Loucy (cell line): ENCODE measurements at regions not wholly inside any gene's neighbourhood (a gene's known extent, or its start where the extent isn't known, plus 50 kb on each side); places are given as distances from the start of the nearest gene placed in this dataset.
A peak's percentile ranks its signal among the peaks of the same experiment; 100 is the strongest.

ENCODE experiments used
- H2AFZ ChIP-seq: fragments of 200-600 bp; sonication (generic); 2 replicates; pipeline ENCODE4 v1.6.0; 2016; ENCODE audit warnings: antibody characterized with exemption, mild to moderate bottlenecking, low read length, moderate library complexity
- H3F3A ChIP-seq: fragments of 200-600 bp; 2 replicates; pipeline ENCODE4 v1.6.0; 2016; ENCODE audit warnings: antibody characterized with exemption, low read depth, mild to moderate bottlenecking
- H3K27me3 ChIP-seq: fragments of 200-600 bp; sonication (generic); 2 replicates; pipeline ENCODE4 v1.6.1; 2014; ENCODE audit warnings: low read length, mild to moderate bottlenecking; ENCODE audit not compliant: insufficient read depth, poor library complexity, severe bottlenecking
- H3K36me3 ChIP-seq: fragments of 200-600 bp; sonication (generic); 2 replicates; pipeline ENCODE4 v1.6.1; 2016; ENCODE audit warnings: low read length; ENCODE audit not compliant: insufficient read depth
- H3K4me1 ChIP-seq: fragments of 200-600 bp; sonication (generic); 2 replicates; pipeline ENCODE4 v1.5.1; 2014; ENCODE audit warnings: low read length, mild to moderate bottlenecking; ENCODE audit not compliant: insufficient read depth, poor library complexity, severe bottlenecking
- H3K4me2 ChIP-seq: fragments of 200-600 bp; sonication (generic); 2 replicates; pipeline ENCODE4 v1.6.0; 2014; ENCODE audit warnings: antibody characterized with exemption, low read length, low read depth, mild to moderate bottlenecking; ENCODE audit not compliant: poor library complexity, severe bottlenecking
- H3K4me3 ChIP-seq: fragments of 200-600 bp; sonication (generic); 2 replicates; pipeline ENCODE4 v1.5.1; 2014; ENCODE audit warnings: low read length, mild to moderate bottlenecking, mixed read lengths; ENCODE audit not compliant: poor library complexity, severe bottlenecking
- H3K79me2 ChIP-seq: fragments of 200-600 bp; sonication (generic); 2 replicates; pipeline ENCODE4 v1.6.1; 2014; ENCODE audit warnings: low read length; ENCODE audit not compliant: insufficient read depth
- H3K9ac ChIP-seq: fragments of 200-600 bp; sonication (generic); 2 replicates; pipeline ENCODE4 v1.6.0; 2014; ENCODE audit warnings: mild to moderate bottlenecking, low read depth, low read length, moderate library complexity; ENCODE audit not compliant: poor library complexity, severe bottlenecking
- H3K9me2 ChIP-seq: fragments of 200-600 bp; sonication (generic); replicated peaks from 2 replicates; pipeline ENCODE4 v1.6.1; 2016; ENCODE audit warnings: low read depth, low read length, mixed read lengths
- H3K9me3 ChIP-seq: fragments of 200-600 bp; sonication (generic); 2 replicates; pipeline ENCODE4 v1.6.1; 2014; ENCODE audit warnings: mild to moderate bottlenecking, antibody characterized with exemption, low read length, low read depth; ENCODE audit not compliant: insufficient read depth
- H4K20me1 ChIP-seq: fragments of 200-600 bp; sonication (generic); 2 replicates; pipeline ENCODE4 v1.6.0; 2014; ENCODE audit warnings: antibody characterized with exemption, low read length, mild to moderate bottlenecking; ENCODE audit not compliant: insufficient read depth, poor library complexity, severe bottlenecking
- CTCF ChIP-seq: fragments of 200-600 bp; sonication (generic); conservative IDR thresholded peaks from 2 replicates; pipeline ENCODE4 v1.5.1; 2014; ENCODE audit warnings: mild to moderate bottlenecking, antibody characterized with exemption, low read length
- EZH2phosphoT487 ChIP-seq: fragments of 200-600 bp; IDR thresholded peaks from 2 replicates; pipeline ENCODE4 v1.6.1; 2018; ENCODE audit warnings: antibody characterized with exemption, mild to moderate bottlenecking, moderate library complexity, borderline replicate concordance

- Histone ChIP-seq H3K36me3 (no peaks in the 10 kb centered on the region), H3K9ac (no peak overlapping the region), H3K4me1 (peaks cover 61% of the 10 kb centered on the region), H3K27me3 (no peaks in the 10 kb centered on the region), H2AFZ (no peak overlapping the region), H4K20me1 (no peaks in the 10 kb centered on the region), H3K79me2 (no peaks in the 10 kb centered on the region), H3K9me2 (no peaks in the 10 kb centered on the region), H3K4me3 (no peak overlapping the region), H3K9me3 (no peaks in the 10 kb centered on the region), H3F3A (no peaks in the 10 kb centered on the region), H3K4me2 (no peak overlapping the region)
- TF ChIP-seq CTCF, result no peak
- TF ChIP-seq EZH2phosphoT487, result no peak
Measured at GRCh38 chr5:68356216-68356615, 140.7 kb downstream of the PIK3R1 start.

- Histone ChIP-seq H2AFZ (peak overlapping the region; percentile 49; the same call in 1 of the 2 replicates), H3K4me1 (peaks cover 61% of the 10 kb centered on the region), H3K27me3 (no peaks in the 10 kb centered on the region), H3K9ac (no peak overlapping the region), H3K4me3 (no peak overlapping the region), H3K79me2 (no peaks in the 10 kb centered on the region), H3K4me2 (no peak overlapping the region), H3K9me2 (no peaks in the 10 kb centered on the region), H4K20me1 (no peaks in the 10 kb centered on the region), H3K36me3 (no peaks in the 10 kb centered on the region), H3K9me3 (no peaks in the 10 kb centered on the region), H3F3A (no peaks in the 10 kb centered on the region)
- TF ChIP-seq CTCF, result no peak
- no peak for TF ChIP-seq EZH2phosphoT487
Measured at GRCh38 chr5:68356623-68357022, 141.1 kb downstream of the PIK3R1 start.

GRCh38 chr5:68359699-68360098 lies 144.1 kb downstream of the PIK3R1 start:
- H3K4me3 ChIP-seq, result no peak overlapping the region
- H3K79me2 ChIP-seq, result no peaks in the 10 kb centered on the region
- H3K4me2 ChIP-seq, result no peak overlapping the region
- no peaks in the 10 kb centered on the region for H3K9me3 ChIP-seq
- H3K9ac ChIP-seq, result no peak overlapping the region
- peaks cover 38% of the 10 kb centered on the region for H3K4me1 ChIP-seq
- H4K20me1 ChIP-seq, result no peaks in the 10 kb centered on the region
- no peak overlapping the region for H2AFZ ChIP-seq
- no peaks in the 10 kb centered on the region for H3K36me3 ChIP-seq
- H3K9me2 ChIP-seq, result no peaks in the 10 kb centered on the region
- no peaks in the 10 kb centered on the region for H3F3A ChIP-seq
- no peak for TF ChIP-seq CTCF
- H3K27me3 ChIP-seq, result no peaks in the 10 kb centered on the region
